ENCODE measurements at regions not wholly inside any gene's neighbourhood (a gene's known extent, or its start where the extent isn't known, plus 50 kb on each side); places are given as distances from the start of the nearest gene placed in this dataset.

DNA sequence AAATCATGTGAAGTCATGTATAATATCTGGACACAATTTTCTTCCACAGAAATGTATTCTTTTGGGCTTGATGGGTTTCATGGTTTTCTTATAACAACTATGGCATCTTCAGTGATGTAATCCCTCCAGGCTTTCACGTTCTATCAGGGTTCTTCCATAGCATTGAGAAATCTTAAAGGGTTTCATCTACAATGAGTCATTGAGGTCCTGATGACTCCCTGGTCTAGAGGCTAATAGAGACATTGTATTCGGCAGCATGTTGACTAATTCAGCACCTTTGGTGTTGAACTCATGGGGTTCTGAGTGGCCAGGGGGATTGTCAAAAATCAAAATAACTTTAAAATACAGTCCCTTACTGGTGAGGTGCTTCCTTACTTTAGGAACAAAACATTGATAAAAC is 614.0 kb upstream of the CRIM1 start:
- no peak overlapping the region for H3K27ac ChIP-seq (ENCODE audit: control insufficient read depth, insufficient read depth)
- H3K4me2 ChIP-seq (ENCODE audit: control insufficient read depth, insufficient read depth) = no peak overlapping the region
- H3K4me1 ChIP-seq (ENCODE audit: control insufficient read depth, insufficient read depth, low read length) = no peaks in the 10 kb centered on the region
- H3K9ac ChIP-seq (ENCODE audit: control insufficient read depth, insufficient read depth, low read length) = no peak overlapping the region
- no TSS peak for BruUV-seq (replicated peaks)
- no peaks in the 10 kb centered on the region for H3K79me2 ChIP-seq (ENCODE audit: control insufficient read depth, insufficient read depth, low read length)
- intact Hi-C loops (cut with micrococcal nuclease; ENCODE audit: unreplicated experiment) (no loop called here), in situ Hi-C loops (cut with MboI) (no loop called here)
- FAIRE-seq (no peak), DNase-seq (ENCODE audit: low read depth, low spot score) (no peak), ATAC-seq (no peak)
- no peaks in the 10 kb centered on the region for H3K36me3 ChIP-seq (ENCODE audit: control insufficient read depth in 2 of 2, insufficient read depth in 2 of 2, low read length in 1 of 2)
- SMC1A ChIA-PET (ENCODE audit: uncharacterized antibody, unreplicated experiment) = no interaction called here
- no peaks in the 10 kb centered on the region for H3K27me3 ChIP-seq (replicated peaks in 1 of 2; ENCODE audit: control insufficient read depth in 2 of 2, insufficient read depth in 2 of 2, low read length in 1 of 2)
- POLR2A ChIA-PET = no interaction called here
- WGBS (ENCODE audit: insufficient coverage, insufficient replicate concordance, low lambda C conversion rate, missing lambda C conversion rate) = 20% methylated on average over 2 of the region's 2 CpGs
- H3K9me3 ChIP-seq (replicated peaks; ENCODE audit: control insufficient read depth, insufficient read depth, low read length) = no peaks in the 10 kb centered on the region
- RAD21 ChIA-PET (ENCODE audit: unreplicated experiment) = no interaction called here
- no peak overlapping the region for H2AFZ ChIP-seq (ENCODE audit: control insufficient read depth, low read depth, low read length)
- no peak for TF ChIP-seq JUNB (IDR thresholded peaks at IDR 0.05)
- TF ChIP-seq MEF2A (IDR thresholded peaks at IDR 0.05; ENCODE audit: insufficient read depth, low read depth, low read length) = no peak
- no peak overlapping the region for H3K4me3 ChIP-seq
- CTCF ChIA-PET = no interaction called here
- H4K20me1 ChIP-seq (ENCODE audit: control insufficient read depth, insufficient read depth) = no peaks in the 10 kb centered on the region

DNA sequence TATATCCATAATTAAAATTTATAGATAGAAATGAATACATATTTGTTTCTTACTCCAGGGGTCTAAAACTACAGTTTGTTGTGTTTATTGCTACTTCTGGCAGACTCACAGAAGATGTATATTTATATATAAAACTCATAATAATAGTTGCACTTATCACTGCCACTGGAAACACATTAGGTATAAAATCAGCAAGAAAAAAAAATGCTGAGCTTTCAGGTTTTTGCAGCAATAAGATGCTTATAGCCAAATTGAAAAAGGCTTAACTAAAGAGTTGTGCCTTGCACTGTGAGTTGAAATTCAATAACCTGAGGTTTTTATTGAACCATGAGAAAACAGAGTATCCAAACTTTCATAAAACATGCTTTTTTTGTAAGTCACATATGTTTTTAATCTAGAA is 623.9 kb upstream of the CRIM1 start:
- Histone ChIP-seq H4K20me1 (ENCODE audit: control insufficient read depth, insufficient read depth) (no peaks in the 10 kb centered on the region), H3K36me3 (ENCODE audit: control insufficient read depth in 2 of 2, insufficient read depth in 2 of 2, low read length in 1 of 2) (no peaks in the 10 kb centered on the region), H3K27me3 (replicated peaks in 1 of 2; ENCODE audit: control insufficient read depth in 2 of 2, insufficient read depth in 2 of 2, low read length in 1 of 2) (no peaks in the 10 kb centered on the region), H3K4me3 (no peak overlapping the region), H3K79me2 (ENCODE audit: control insufficient read depth, insufficient read depth, low read length) (no peaks in the 10 kb centered on the region), H3K27ac (ENCODE audit: control insufficient read depth, insufficient read depth) (no peak overlapping the region), H3K9ac (ENCODE audit: control insufficient read depth, insufficient read depth, low read length) (no peak overlapping the region), H3K4me2 (ENCODE audit: control insufficient read depth, insufficient read depth) (no peak overlapping the region), H3K4me1 (ENCODE audit: control insufficient read depth, insufficient read depth, low read length) (no peaks in the 10 kb centered on the region), H3K9me3 (replicated peaks; ENCODE audit: control insufficient read depth, insufficient read depth, low read length) (no peaks in the 10 kb centered on the region), H2AFZ (ENCODE audit: control insufficient read depth, low read depth, low read length) (no peak overlapping the region)
- ATAC-seq = no peak
- ChIA-PET SMC1A (ENCODE audit: uncharacterized antibody, unreplicated experiment) (no interaction called here), CTCF (no interaction called here), RAD21 (ENCODE audit: unreplicated experiment) (no interaction called here), POLR2A (no interaction called here)
- DNase-seq (ENCODE audit: low read depth, low spot score) = no peak
- FAIRE-seq = no peak
- intact Hi-C loops (cut with micrococcal nuclease; ENCODE audit: unreplicated experiment) (no loop called here), in situ Hi-C loops (cut with MboI) (no loop called here)
- no TSS peak for BruUV-seq (replicated peaks)
- TF ChIP-seq, protein P1, sequence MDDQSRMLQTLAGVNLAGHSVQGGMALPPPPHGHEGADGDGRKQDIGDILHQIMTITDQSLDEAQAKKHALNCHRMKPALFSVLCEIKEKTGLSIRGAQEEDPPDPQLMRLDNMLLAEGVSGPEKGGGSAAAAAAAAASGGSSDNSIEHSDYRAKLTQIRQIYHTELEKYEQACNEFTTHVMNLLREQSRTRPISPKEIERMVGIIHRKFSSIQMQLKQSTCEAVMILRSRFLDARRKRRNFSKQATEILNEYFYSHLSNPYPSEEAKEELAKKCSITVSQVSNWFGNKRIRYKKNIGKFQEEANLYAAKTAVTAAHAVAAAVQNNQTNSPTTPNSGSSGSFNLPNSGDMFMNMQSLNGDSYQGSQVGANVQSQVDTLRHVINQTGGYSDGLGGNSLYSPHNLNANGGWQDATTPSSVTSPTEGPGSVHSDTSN (IDR thresholded peaks at IDR 0.05; ENCODE audit: insufficient replicate concordance, low read depth, low read length) = no peak
- TF ChIP-seq, protein P2, sequence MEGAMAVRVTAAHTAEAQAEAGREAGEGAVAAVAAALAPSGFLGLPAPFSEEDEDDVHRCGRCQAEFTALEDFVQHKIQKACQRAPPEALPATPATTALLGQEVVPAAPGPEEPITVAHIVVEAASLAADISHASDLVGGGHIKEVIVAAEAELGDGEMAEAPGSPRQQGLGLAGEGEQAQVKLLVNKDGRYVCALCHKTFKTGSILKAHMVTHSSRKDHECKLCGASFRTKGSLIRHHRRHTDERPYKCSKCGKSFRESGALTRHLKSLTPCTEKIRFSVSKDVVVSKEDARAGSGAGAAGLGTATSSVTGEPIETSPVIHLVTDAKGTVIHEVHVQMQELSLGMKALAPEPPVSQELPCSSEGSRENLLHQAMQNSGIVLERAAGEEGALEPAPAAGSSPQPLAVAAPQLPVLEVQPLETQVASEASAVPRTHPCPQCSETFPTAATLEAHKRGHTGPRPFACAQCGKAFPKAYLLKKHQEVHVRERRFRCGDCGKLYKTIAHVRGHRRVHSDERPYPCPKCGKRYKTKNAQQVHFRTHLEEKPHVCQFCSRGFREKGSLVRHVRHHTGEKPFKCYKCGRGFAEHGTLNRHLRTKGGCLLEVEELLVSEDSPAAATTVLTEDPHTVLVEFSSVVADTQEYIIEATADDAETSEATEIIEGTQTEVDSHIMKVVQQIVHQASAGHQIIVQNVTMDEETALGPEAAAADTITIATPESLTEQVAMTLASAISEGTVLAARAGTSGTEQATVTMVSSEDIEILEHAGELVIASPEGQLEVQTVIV (IDR thresholded peaks at IDR 0.05; ENCODE audit: borderline replicate concordance, partially characterized antibody) = no peak
- TF ChIP-seq EZH2 (IDR thresholded peaks at IDR 0.05; ENCODE audit: borderline replicate concordance, control insufficient read depth, low read depth, low read length) = no peak
- TF ChIP-seq ATF7 (IDR thresholded peaks at IDR 0.05; ENCODE audit: low read depth) = no peak
- no peak for TF ChIP-seq MTA2 (IDR thresholded peaks at IDR 0.05; ENCODE audit: low read depth)
- TF ChIP-seq, protein P3, sequence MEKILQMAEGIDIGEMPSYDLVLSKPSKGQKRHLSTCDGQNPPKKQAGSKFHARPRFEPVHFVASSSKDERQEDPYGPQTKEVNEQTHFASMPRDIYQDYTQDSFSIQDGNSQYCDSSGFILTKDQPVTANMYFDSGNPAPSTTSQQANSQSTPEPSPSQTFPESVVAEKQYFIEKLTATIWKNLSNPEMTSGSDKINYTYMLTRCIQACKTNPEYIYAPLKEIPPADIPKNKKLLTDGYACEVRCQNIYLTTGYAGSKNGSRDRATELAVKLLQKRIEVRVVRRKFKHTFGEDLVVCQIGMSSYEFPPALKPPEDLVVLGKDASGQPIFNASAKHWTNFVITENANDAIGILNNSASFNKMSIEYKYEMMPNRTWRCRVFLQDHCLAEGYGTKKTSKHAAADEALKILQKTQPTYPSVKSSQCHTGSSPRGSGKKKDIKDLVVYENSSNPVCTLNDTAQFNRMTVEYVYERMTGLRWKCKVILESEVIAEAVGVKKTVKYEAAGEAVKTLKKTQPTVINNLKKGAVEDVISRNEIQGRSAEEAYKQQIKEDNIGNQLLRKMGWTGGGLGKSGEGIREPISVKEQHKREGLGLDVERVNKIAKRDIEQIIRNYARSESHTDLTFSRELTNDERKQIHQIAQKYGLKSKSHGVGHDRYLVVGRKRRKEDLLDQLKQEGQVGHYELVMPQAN (conservative IDR thresholded peaks at IDR 0.05) = no peak
- TF ChIP-seq, protein P4, sequence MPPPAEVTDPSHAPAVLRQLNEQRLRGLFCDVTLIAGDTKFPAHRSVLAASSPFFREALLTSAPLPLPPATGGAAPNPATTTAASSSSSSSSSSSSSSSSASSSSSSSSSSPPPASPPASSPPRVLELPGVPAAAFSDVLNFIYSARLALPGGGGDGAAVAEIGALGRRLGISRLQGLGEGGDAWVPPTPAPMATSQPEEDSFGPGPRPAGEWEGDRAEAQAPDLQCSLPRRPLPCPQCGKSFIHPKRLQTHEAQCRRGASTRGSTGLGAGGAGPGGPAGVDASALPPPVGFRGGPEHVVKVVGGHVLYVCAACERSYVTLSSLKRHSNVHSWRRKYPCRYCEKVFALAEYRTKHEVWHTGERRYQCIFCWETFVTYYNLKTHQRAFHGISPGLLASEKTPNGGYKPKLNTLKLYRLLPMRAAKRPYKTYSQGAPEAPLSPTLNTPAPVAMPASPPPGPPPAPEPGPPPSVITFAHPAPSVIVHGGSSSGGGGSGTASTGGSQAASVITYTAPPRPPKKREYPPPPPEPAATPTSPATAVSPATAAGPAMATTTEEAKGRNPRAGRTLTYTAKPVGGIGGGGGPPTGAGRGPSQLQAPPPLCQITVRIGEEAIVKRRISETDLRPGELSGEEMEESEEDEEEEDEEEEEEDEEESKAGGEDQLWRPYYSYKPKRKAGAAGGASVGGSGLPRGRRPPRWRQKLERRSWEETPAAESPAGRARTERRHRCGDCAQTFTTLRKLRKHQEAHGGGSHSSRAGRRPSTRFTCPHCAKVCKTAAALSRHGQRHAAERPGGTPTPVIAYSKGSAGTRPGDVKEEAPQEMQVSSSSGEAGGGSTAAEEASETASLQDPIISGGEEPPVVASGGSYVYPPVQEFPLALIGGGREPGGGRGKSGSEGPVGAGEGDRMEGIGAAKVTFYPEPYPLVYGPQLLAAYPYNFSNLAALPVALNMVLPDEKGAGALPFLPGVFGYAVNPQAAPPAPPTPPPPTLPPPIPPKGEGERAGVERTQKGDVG (CRISPR knock-in tag; IDR thresholded peaks at IDR 0.05) = no peak
- TF ChIP-seq BCL11A (IDR thresholded peaks at IDR 0.05; ENCODE audit: low read depth, low read length) = no peak

Data from GM12878 (cell line).